ENCODE measurements at regions not wholly inside any gene's neighbourhood (a gene's known extent, or its start where the extent isn't known, plus 50 kb on each side); places are given as distances from the start of the nearest gene placed in this dataset.
"Not testable (repeated sequence)": the region's sequence is repeated elsewhere in the genome, so short reads cannot be mapped to it uniquely, and the experiment has no call there.

DNA sequence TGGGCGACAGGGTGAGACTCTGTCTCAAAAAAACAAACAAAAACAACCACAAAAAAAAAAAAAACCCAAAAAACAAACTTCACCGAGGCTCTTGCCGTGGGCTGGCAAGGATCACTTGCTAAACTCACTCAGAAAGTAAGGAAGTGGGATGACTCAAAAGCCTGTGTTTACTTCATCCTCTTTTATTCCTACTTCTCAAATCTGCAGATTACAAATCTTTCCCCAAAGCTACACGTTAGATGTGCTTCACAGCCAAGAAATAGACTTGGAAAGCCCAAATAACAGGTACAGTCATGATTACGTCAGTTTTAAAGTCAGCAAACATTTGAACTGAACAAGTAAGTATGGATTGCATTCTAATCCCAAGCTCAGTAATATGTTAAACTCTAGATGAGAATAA is 359.3 kb downstream of the ADGRL2 start:
- Histone ChIP-seq H3K9ac (ENCODE audit: low read length) (no peak overlapping the region), H3K27ac (ENCODE audit: low read depth, low read length) (no peak overlapping the region), H3K4me3 (ENCODE audit: low read depth in 1 of 2, low read length in 2 of 2) (no peak overlapping the region), H3K36me3 (ENCODE audit: insufficient read depth, low read length) (no peaks in the 10 kb centered on the region), H3K4me1 (ENCODE audit: insufficient read depth, low read length) (peaks cover 4% of the 10 kb centered on the region), H3K9me3 (ENCODE audit: low read length) (no peaks in the 10 kb centered on the region), H3K27me3 (ENCODE audit: control insufficient read depth in 1 of 2, insufficient read depth in 2 of 2, low read length in 2 of 2) (no peaks in the 10 kb centered on the region)

DNA sequence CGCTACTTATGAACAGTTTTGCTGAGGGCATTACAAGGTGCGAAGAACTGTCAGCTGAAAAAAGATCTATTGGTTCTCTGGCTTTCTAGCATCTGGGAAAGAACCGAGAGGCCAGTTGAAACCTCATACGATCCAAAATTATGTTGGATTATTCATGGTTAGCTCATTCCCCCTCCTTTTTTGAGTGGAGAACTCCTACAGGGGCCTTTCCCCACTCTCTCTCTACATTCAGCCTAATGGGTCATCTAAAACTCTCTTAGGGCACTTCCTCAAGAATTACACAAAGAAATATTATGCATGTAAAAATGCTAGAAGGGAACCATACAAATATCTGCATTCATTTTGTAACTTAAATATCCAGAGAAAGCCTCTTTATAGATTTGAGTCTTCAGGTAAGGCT is 358.2 kb downstream of the ADGRL2 start:
- Histone ChIP-seq H3K4me3 (ENCODE audit: low read depth in 1 of 2, low read length in 2 of 2) (no peak overlapping the region), H3K4me1 (ENCODE audit: insufficient read depth, low read length) (peaks cover 4% of the 10 kb centered on the region), H3K36me3 (ENCODE audit: insufficient read depth, low read length) (no peaks in the 10 kb centered on the region), H3K27ac (ENCODE audit: low read depth, low read length) (no peak overlapping the region), H3K27me3 (ENCODE audit: control insufficient read depth in 1 of 2, insufficient read depth in 2 of 2, low read length in 2 of 2) (no peaks in the 10 kb centered on the region), H3K9ac (ENCODE audit: low read length) (no peak overlapping the region), H3K9me3 (ENCODE audit: low read length) (no peaks in the 10 kb centered on the region)

DNA sequence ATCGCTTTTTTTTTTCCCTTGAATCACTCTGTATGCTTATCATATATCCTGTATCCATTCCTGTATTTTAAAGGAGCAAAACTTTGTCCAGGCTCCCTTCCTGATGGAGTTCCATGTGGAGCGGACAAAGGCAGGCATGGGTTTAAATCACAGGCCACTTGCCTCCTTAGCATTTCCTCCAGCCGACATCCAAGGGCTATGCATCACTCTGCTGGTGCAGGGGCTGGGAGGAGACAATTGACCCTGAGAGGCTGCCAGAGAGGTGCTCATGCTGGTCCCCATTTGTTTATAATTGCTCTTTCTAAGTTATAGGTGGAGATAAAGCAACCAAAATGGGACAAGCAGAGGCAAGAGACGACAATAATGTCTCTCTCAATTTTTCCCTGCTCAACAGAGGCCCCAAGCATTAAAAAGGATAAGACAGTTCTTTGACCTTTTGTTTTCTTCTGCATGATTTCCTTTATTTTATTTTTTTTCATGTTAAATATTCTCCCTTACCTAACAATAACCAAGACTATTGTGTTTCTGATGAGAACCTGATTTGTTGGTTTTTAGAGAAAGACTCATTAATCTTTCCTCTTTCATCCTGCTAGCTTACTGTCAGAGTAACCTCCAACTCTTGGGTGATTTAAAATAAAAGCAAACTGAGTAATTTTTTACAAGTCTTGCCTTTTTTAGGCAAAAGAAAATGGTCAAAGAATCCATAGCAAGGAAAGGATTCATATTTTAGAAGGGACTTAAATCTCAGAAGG is 353.7 kb downstream of the ADGRL2 start:
- Histone ChIP-seq H3K4me1 (ENCODE audit: insufficient read depth, low read length) (no peaks in the 10 kb centered on the region), H3K36me3 (ENCODE audit: insufficient read depth, low read length) (no peaks in the 10 kb centered on the region), H3K9me3 (ENCODE audit: low read length) (no peaks in the 10 kb centered on the region), H3K27me3 (ENCODE audit: control insufficient read depth in 1 of 2, insufficient read depth in 2 of 2, low read length in 2 of 2) (no peaks in the 10 kb centered on the region), H3K4me3 (ENCODE audit: low read depth in 1 of 2, low read length in 2 of 2) (no peak overlapping the region), H3K9ac (ENCODE audit: low read length) (no peak overlapping the region), H3K27ac (ENCODE audit: low read depth, low read length) (no peak overlapping the region)

DNA sequence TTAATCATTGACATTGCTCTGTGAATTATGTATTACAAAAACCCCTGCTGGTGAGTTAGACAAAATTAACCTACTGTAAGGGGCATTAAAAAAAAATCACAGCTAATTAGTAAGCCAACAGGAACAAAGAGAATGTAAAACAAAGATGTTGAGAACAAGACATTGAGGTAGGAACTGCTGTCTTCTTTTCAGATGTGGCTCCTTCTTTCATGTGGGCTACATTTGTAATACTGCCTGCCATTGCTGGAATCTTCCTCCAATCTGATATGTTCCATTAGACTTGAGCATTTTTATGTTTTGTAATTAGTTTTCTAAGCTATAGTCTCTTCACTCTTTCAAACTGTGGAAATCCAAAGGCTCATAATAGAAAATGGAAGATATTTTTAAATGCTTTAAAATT is 353.0 kb downstream of the ADGRL2 start:
- Histone ChIP-seq H3K9me3 (ENCODE audit: low read length) (no peaks in the 10 kb centered on the region), H3K9ac (ENCODE audit: low read length) (no peak overlapping the region), H3K4me1 (ENCODE audit: insufficient read depth, low read length) (no peaks in the 10 kb centered on the region), H3K36me3 (ENCODE audit: insufficient read depth, low read length) (no peaks in the 10 kb centered on the region), H3K4me3 (ENCODE audit: low read depth in 1 of 2, low read length in 2 of 2) (no peak overlapping the region), H3K27me3 (ENCODE audit: control insufficient read depth in 1 of 2, insufficient read depth in 2 of 2, low read length in 2 of 2) (no peaks in the 10 kb centered on the region), H3K27ac (ENCODE audit: low read depth, low read length) (no peak overlapping the region)

- H3K4me1 ChIP-seq (ENCODE audit: insufficient read depth, low read length), result no peaks in the 10 kb centered on the region
- no peaks in the 10 kb centered on the region for H3K9me3 ChIP-seq (ENCODE audit: low read length)
- H3K27ac ChIP-seq (ENCODE audit: low read depth, low read length), result no peak overlapping the region
- no peaks in the 10 kb centered on the region for H3K36me3 ChIP-seq (ENCODE audit: insufficient read depth, low read length)
- H3K4me3 ChIP-seq (ENCODE audit: low read depth in 1 of 2, low read length in 2 of 2), result no peak overlapping the region
- no peak overlapping the region for H3K9ac ChIP-seq (ENCODE audit: low read length)
- no peaks in the 10 kb centered on the region for H3K27me3 ChIP-seq (ENCODE audit: control insufficient read depth in 1 of 2, insufficient read depth in 2 of 2, low read length in 2 of 2)
Observed at GRCh38 chr1:82153272-82153629, 352.5 kb downstream of the ADGRL2 start.

- no peaks in the 10 kb centered on the region for H3K27me3 ChIP-seq (ENCODE audit: control insufficient read depth in 1 of 2, insufficient read depth in 2 of 2, low read length in 2 of 2)
- no peaks in the 10 kb centered on the region for H3K36me3 ChIP-seq (ENCODE audit: insufficient read depth, low read length)
- H3K9me3 ChIP-seq (ENCODE audit: low read length), result no peaks in the 10 kb centered on the region
- no peak overlapping the region for H3K4me3 ChIP-seq (ENCODE audit: low read depth in 1 of 2, low read length in 2 of 2)
- no peak overlapping the region for H3K27ac ChIP-seq (ENCODE audit: low read depth, low read length)
- no peaks in the 10 kb centered on the region for H3K4me1 ChIP-seq (ENCODE audit: insufficient read depth, low read length)
- no peak overlapping the region for H3K9ac ChIP-seq (ENCODE audit: low read length)
Observed at GRCh38 chr1:82152356-82153271, 351.9 kb downstream of the ADGRL2 start.

DNA sequence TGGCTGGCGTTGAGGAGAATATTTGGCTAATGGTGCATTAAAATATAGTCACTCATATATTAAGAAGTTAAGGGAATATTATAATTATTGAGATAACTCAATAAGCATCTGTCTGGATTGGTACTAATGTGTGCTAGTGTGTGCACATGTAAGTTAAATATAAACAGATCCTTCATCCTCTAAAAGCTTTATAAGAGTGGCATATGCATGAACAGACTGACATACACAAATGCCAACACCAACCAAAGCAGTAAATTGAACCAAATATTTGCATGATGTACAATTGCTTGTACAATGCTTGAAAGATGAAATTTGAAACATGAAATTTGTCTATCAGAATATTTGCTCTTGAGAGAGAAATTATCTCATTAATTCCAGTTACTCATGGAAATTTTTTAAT is 344.9 kb downstream of the ADGRL2 start:
- Histone ChIP-seq H3K27me3 (ENCODE audit: control insufficient read depth in 1 of 2, insufficient read depth in 2 of 2, low read length in 2 of 2) (no peaks in the 10 kb centered on the region), H3K9ac (ENCODE audit: low read length) (no peak overlapping the region), H3K9me3 (ENCODE audit: low read length) (no peaks in the 10 kb centered on the region), H3K4me3 (ENCODE audit: low read depth in 1 of 2, low read length in 2 of 2) (no peak overlapping the region), H3K27ac (ENCODE audit: low read depth, low read length) (no peak overlapping the region), H3K36me3 (ENCODE audit: insufficient read depth, low read length) (no peaks in the 10 kb centered on the region), H3K4me1 (ENCODE audit: insufficient read depth, low read length) (no peaks in the 10 kb centered on the region)

DNA sequence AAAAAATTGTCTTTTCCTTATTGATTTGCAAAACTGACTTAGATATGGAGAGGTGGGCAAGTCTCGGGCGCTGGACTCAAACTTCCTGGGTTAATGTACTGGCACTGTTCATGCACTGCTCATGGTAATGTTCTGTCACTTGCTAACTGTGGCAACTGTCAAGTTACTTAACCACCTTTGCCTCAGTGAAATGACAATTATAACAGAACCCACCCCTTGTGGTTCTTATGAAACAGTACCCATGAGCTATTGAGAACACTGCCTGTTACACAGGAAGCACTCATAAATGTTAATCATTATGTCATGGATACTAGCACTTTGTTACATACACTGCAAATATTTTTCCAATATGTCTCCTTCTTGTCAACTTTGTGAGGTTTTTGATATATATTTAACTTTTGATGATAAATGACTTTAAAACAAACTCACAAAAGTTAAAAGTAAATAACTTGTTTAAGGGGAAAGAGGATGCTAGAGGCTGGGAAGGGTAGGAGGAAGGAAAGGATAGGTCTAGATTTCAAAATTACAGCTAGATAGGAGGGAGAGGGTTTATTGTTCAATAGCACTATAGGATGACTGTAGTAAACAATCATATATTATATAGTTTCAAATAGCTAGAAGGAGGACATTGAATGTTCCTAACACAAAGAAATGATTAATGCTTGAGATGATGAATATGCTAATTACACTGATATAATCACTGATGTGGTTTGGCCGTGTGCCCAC is 342.5 kb downstream of the ADGRL2 start:
- no peak overlapping the region for H3K27ac ChIP-seq (ENCODE audit: low read depth, low read length)
- no peaks in the 10 kb centered on the region for H3K9me3 ChIP-seq (ENCODE audit: low read length)

GRCh38 chr1:82141390-82141789 is 340.7 kb downstream of the ADGRL2 start:
- no peaks in the 10 kb centered on the region for H3K27me3 ChIP-seq (ENCODE audit: control insufficient read depth in 1 of 2, insufficient read depth in 2 of 2, low read length in 2 of 2)
- H3K9me3 ChIP-seq (ENCODE audit: low read length), result no peaks in the 10 kb centered on the region
- no peaks in the 10 kb centered on the region for H3K4me1 ChIP-seq (ENCODE audit: insufficient read depth, low read length)
- no peak overlapping the region for H3K27ac ChIP-seq (ENCODE audit: low read depth, low read length)
- H3K4me3 ChIP-seq (ENCODE audit: low read depth in 1 of 2, low read length in 2 of 2), result no peak overlapping the region
- no peaks in the 10 kb centered on the region for H3K36me3 ChIP-seq (ENCODE audit: insufficient read depth, low read length)
- H3K9ac ChIP-seq (ENCODE audit: low read length), result no peak overlapping the region

More for the DNA sequence above, 342.5 kb downstream of the ADGRL2 start:
- Histone ChIP-seq H3K27me3 (ENCODE audit: control insufficient read depth in 1 of 2, insufficient read depth in 2 of 2, low read length in 2 of 2) (no peaks in the 10 kb centered on the region), H3K36me3 (ENCODE audit: insufficient read depth, low read length) (no peaks in the 10 kb centered on the region), H3K9ac (ENCODE audit: low read length) (no peak overlapping the region), H3K4me1 (ENCODE audit: insufficient read depth, low read length) (no peaks in the 10 kb centered on the region), H3K4me3 (ENCODE audit: low read depth in 1 of 2, low read length in 2 of 2) (no peak overlapping the region)

DNA sequence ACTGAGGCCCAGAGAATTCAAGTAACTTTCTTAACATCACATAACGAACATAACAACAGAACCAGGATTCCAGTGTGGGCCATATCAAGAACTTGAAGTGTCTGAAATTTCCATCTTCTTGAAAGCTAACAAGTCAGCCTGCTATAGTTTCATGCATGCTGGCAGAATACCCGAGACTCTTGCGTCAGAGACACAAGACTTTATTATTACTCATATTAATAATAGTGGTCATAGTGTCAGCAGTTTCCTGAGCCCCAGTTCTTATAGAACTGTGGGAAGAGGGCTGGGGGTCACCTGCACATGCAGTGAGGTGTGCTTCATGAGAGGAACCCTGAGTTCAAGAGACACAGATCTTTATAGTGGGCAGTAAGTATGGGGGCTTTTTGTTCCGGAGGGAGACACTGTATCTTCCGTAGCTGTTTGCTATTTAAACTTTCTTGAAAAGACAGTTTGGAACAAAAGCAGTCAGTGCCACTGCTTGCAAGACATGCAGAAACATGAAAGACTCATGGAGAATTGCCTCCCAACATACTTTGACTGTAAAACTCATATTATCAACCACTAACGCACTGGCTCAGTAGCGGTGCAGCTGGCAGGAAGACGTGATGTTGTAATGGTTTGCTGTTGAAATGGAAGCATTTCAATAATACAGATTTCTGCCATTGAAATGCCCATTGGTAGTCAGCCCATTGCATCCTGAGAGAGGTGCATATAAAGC is 339.2 kb downstream of the ADGRL2 start:
- no peak overlapping the region for H3K4me3 ChIP-seq (ENCODE audit: low read depth in 1 of 2, low read length in 2 of 2)
- no peaks in the 10 kb centered on the region for H3K27me3 ChIP-seq (ENCODE audit: control insufficient read depth in 1 of 2, insufficient read depth in 2 of 2, low read length in 2 of 2)
- H3K36me3 ChIP-seq (ENCODE audit: insufficient read depth, low read length), result no peaks in the 10 kb centered on the region
- no peaks in the 10 kb centered on the region for H3K4me1 ChIP-seq (ENCODE audit: insufficient read depth, low read length)
- H3K9ac ChIP-seq (ENCODE audit: low read length), result no peak overlapping the region
- no peaks in the 10 kb centered on the region for H3K9me3 ChIP-seq (ENCODE audit: low read length)
- H3K27ac ChIP-seq (ENCODE audit: low read depth, low read length), result no peak overlapping the region

- not testable (repeated sequence) for H3K9ac ChIP-seq (ENCODE audit: low read length); H3K9me3 ChIP-seq (ENCODE audit: low read length); H3K4me3 ChIP-seq (ENCODE audit: low read depth in 1 of 2, low read length in 2 of 2); H3K27ac ChIP-seq (ENCODE audit: low read depth, low read length); H3K36me3 ChIP-seq (ENCODE audit: insufficient read depth, low read length); H3K27me3 ChIP-seq (ENCODE audit: control insufficient read depth in 1 of 2, insufficient read depth in 2 of 2, low read length in 2 of 2); H3K4me1 ChIP-seq (ENCODE audit: insufficient read depth, low read length)
Observed at GRCh38 chr1:82136351-82136750, 335.6 kb downstream of the ADGRL2 start.

Data from muscle layer of colon (tissue), 2 donors.